OCI-LY7 (cell line): ENCODE measurements at regions not wholly inside any gene's neighbourhood (a gene's known extent, or its start where the extent isn't known, plus 50 kb on each side); places are given as distances from the start of the nearest gene placed in this dataset.

Experiments used
- BruUV-seq: library from RNA; stranded (reverse); fragments of 400-500 nt; replicated peaks from 2 replicates; lab custom pipeline; 2021; lab: Mats Ljungman, UMichigan
- CTCF ChIA-PET: fragments of 300-600 bp; sonication (Branson Sonifier 250); formaldehyde crosslinking; loops from one replicate; lab custom pipeline; 2022; ENCODE audit warnings: antibody characterized with exemption; ENCODE audit not compliant: unreplicated experiment; lab: Charles Lee
- POLR2A ChIA-PET: fragments of 300-600 bp; sonication (Branson Sonifier 250); formaldehyde crosslinking; loops from one replicate; lab custom pipeline; 2022; ENCODE audit warnings: antibody characterized with exemption; lab: Charles Lee
- DNase-seq: peaks from one replicate; pipeline ENCODE4 v3.0.0-alpha.2; 2015; ENCODE audit warnings: low spot score
- H2AFZ ChIP-seq: fragments of 200-600 bp; sonication (generic), shearing (Covaris generic); 2 replicates; pipeline ENCODE4 v1.6.1; 2014; ENCODE audit warnings: mild to moderate bottlenecking, antibody characterized with exemption, low read length, moderate library complexity
- H3K27ac ChIP-seq: fragments of 200-600 bp; sonication (generic); 2 replicates; pipeline ENCODE4 v1.5.1; 2014; ENCODE audit warnings: mixed run types, low read depth, mild to moderate bottlenecking, moderate library complexity, low read length, inconsistent platforms; ENCODE audit not compliant: poor library complexity, severe bottlenecking
- H3K36me3 ChIP-seq: fragments of 200-600 bp; sonication (generic); 2 replicates; pipeline ENCODE4 v1.6.1; 2014; ENCODE audit warnings: mild to moderate bottlenecking, antibody characterized with exemption, low read length, moderate library complexity, mixed read lengths; ENCODE audit not compliant: insufficient read depth
- H3K4me1 ChIP-seq: fragments of 200-600 bp; sonication (generic); 2 replicates; pipeline ENCODE4 v1.5.1; 2014; ENCODE audit warnings: mild to moderate bottlenecking, low read length; ENCODE audit not compliant: insufficient read depth, poor library complexity, severe bottlenecking
- H3K4me2 ChIP-seq: fragments of 200-600 bp; sonication (generic); 2 replicates; pipeline ENCODE4 v1.6.1; 2014; ENCODE audit warnings: mild to moderate bottlenecking, low read length
- H3K4me3 ChIP-seq: fragments of 200-600 bp; sonication (generic); 2 replicates; pipeline ENCODE4 v1.5.1; 2014; ENCODE audit warnings: mild to moderate bottlenecking, low read depth, low read length; ENCODE audit not compliant: poor library complexity, severe bottlenecking
- H3K79me2 ChIP-seq: fragments of 200-600 bp; sonication (generic); 2 replicates; pipeline ENCODE4 v1.6.1; 2016; ENCODE audit warnings: low read depth, mild to moderate bottlenecking, low read length, moderate library complexity, mixed read lengths; ENCODE audit not compliant: insufficient read depth
- H3K9me2 ChIP-seq: fragments of 200-600 bp; sonication (generic); 2 replicates; pipeline ENCODE4 v1.6.1; 2016; ENCODE audit warnings: mild to moderate bottlenecking, low read length, mixed read lengths; ENCODE audit not compliant: insufficient read depth
- H3K9me3 ChIP-seq: fragments of 200-600 bp; sonication (generic); 2 replicates; pipeline ENCODE4 v1.6.1; 2014; ENCODE audit warnings: mild to moderate bottlenecking, mixed run types, low read length, mixed read lengths
- H4K20me1 ChIP-seq: fragments of 200-600 bp; sonication (generic); 2 replicates; pipeline ENCODE4 v1.6.1; 2014; ENCODE audit warnings: mild to moderate bottlenecking, antibody characterized with exemption, low read length, moderate library complexity, mixed read lengths; ENCODE audit not compliant: insufficient read depth
- EZH2phosphoT487 ChIP-seq: fragments of 200-600 bp; sonication (generic); IDR thresholded peaks from 2 replicates; pipeline ENCODE4 v1.6.1; 2018; ENCODE audit warnings: low read depth, borderline replicate concordance, mild to moderate bottlenecking, mixed run types, antibody characterized with exemption, low read length, moderate library complexity, mixed read lengths
- intact Hi-C: fragments of 100-400 bp; cut with micrococcal nuclease; formaldehyde crosslinking; loops from one replicate; pipeline ENCODE4 v1.10.0; 2022; ENCODE audit not compliant: unreplicated experiment
- TF ChIP-seq, protein P1 (sequence below): fragments of 200-600 bp; sonication (generic); conservative IDR thresholded peaks from 2 replicates; pipeline ENCODE4 v1.5.1; 2014; ENCODE audit warnings: mild to moderate bottlenecking, antibody characterized with exemption, low read length, moderate library complexity, mixed read lengths

- Histone ChIP-seq H3K36me3 (no peaks in the 10 kb centered on the region), H3K27ac (no peak overlapping the region), H3K4me1 (no peaks in the 10 kb centered on the region), H3K9me2 (no peaks in the 10 kb centered on the region), H2AFZ (no peak overlapping the region), H3K4me3 (no peak overlapping the region), H4K20me1 (no peaks in the 10 kb centered on the region), H3K9me3 (no peaks in the 10 kb centered on the region), H3K4me2 (no peak overlapping the region), H3K79me2 (no peaks in the 10 kb centered on the region)
- POLR2A ChIA-PET = no interaction called here
- BruUV-seq = no TSS peak
- CTCF ChIA-PET = no interaction called here
- intact Hi-C loops = no loop called here
- TF ChIP-seq EZH2phosphoT487 = no peak
- TF ChIP-seq, protein P1, sequence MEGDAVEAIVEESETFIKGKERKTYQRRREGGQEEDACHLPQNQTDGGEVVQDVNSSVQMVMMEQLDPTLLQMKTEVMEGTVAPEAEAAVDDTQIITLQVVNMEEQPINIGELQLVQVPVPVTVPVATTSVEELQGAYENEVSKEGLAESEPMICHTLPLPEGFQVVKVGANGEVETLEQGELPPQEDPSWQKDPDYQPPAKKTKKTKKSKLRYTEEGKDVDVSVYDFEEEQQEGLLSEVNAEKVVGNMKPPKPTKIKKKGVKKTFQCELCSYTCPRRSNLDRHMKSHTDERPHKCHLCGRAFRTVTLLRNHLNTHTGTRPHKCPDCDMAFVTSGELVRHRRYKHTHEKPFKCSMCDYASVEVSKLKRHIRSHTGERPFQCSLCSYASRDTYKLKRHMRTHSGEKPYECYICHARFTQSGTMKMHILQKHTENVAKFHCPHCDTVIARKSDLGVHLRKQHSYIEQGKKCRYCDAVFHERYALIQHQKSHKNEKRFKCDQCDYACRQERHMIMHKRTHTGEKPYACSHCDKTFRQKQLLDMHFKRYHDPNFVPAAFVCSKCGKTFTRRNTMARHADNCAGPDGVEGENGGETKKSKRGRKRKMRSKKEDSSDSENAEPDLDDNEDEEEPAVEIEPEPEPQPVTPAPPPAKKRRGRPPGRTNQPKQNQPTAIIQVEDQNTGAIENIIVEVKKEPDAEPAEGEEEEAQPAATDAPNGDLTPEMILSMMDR = no peak
- no peak for DNase-seq
These were observed 423.0 kb downstream of the TUSC1 start for GRCh38 chr9:25255216-25255615.

GRCh38 chr9:25254051-25254450, 424.2 kb downstream of the TUSC1 start:
- Histone ChIP-seq H3K4me2 (no peak overlapping the region), H2AFZ (no peak overlapping the region), H3K9me2 (no peaks in the 10 kb centered on the region), H4K20me1 (no peaks in the 10 kb centered on the region), H3K36me3 (no peaks in the 10 kb centered on the region), H3K27ac (no peak overlapping the region), H3K4me1 (no peaks in the 10 kb centered on the region), H3K4me3 (no peak overlapping the region), H3K79me2 (no peaks in the 10 kb centered on the region), H3K9me3 (no peaks in the 10 kb centered on the region)
- DNase-seq = no peak
- TF ChIP-seq, protein P1 = no peak
- no peak for TF ChIP-seq EZH2phosphoT487
- intact Hi-C loops = no loop called here
- BruUV-seq = no TSS peak
- POLR2A ChIA-PET = no interaction called here
- CTCF ChIA-PET = no interaction called here

- Histone ChIP-seq H2AFZ (no peak overlapping the region), H3K9me2 (no peaks in the 10 kb centered on the region), H3K4me2 (no peak overlapping the region), H3K9me3 (no peaks in the 10 kb centered on the region), H3K4me1 (no peaks in the 10 kb centered on the region), H3K36me3 (no peaks in the 10 kb centered on the region), H3K79me2 (no peaks in the 10 kb centered on the region), H4K20me1 (no peaks in the 10 kb centered on the region), H3K27ac (no peak overlapping the region), H3K4me3 (no peak overlapping the region)
- intact Hi-C loops = no loop called here
- BruUV-seq = no TSS peak
- ChIA-PET CTCF (no interaction called here), POLR2A (no interaction called here)
- DNase-seq = no peak
- TF ChIP-seq, protein P1 = no peak
- TF ChIP-seq EZH2phosphoT487 = no peak
These were observed 436.8 kb downstream of the TUSC1 start for GRCh38 chr9:25241421-25241820.
